Heart left ventricle (tissue), 13 donors: ENCODE measurements at regions not wholly inside any gene's neighbourhood (a gene's known extent, or its start where the extent isn't known, plus 50 kb on each side); places are given as distances from the start of the nearest gene placed in this dataset.

ENCODE experiments used
- CTCF ChIP-seq, 12 donors: fragments of 200-600 bp; sonication (generic) in 4 of 12; IDR thresholded peaks; one replicate each; pipeline versions ENCODE4 v1.5.0 to v1.8.0; 2018 to 2022; ENCODE audit warnings: antibody characterized with exemption in 12 of 12, mild to moderate bottlenecking in 5 of 12
- POLR2A ChIP-seq, 2 donors: fragments of 450-650 bp; IDR thresholded peaks; one replicate each; pipeline ENCODE4 v1.6.1; 2017; ENCODE audit warnings: antibody characterized with exemption in 2 of 2, mild to moderate bottlenecking in 2 of 2, moderate library complexity in 2 of 2
- donor health status: ischemic (EF 13 %, LVEDD 7.1; RV severe dilation, severe dysfunction).
- donor health status: DM: no; HTN: yes; CAD: no.
- donor health status: DM: no; HTN: no; CAD: no.
- donor health status: ischemic (EF 25% LVEDD 6.9; RV normal size, moderate dysfunction).
- donor health status: ischemic (EF 25% LVEDD 5.7; RV mildly dilated, moderate dysfunction).
- donor health status: ischemic (EF 35%, LVEDD 5.7; RV mildly dilated, moderate dysfunction).
- donor health status: nonischemic (EF 11% LVEDD 7.7; RV severe dilation, severe dysfunction).
- donor health status: DM: yes; HTN: yes; CAD: no.
- donor health status: PGD.
- donor health status: ischemic (EF 29% LVEDD 5.4; RV normal size, mild dysfunction).
- donor health status: nonischemic (EF 23%, LVEDD 6.1; RV moderate dilation, normal function).

- TF ChIP-seq CTCF (IDR thresholded peaks at IDR 0.05) = no peak
- TF ChIP-seq POLR2A (IDR thresholded peaks at IDR 0.05) = no peak
Observed at GRCh38 chr21:23740463-23740862, 1866.8 kb downstream of the MRPL39 start.
